IMR-90 (cell line): ENCODE measurements at regions not wholly inside any gene's neighbourhood (a gene's known extent, or its start where the extent isn't known, plus 50 kb on each side); places are given as distances from the start of the nearest gene placed in this dataset.

Experiments used
- ATAC-seq: fragments of 200-7000 bp; cut with Tn5 transposase; 2 replicates; pipeline ENCODE4 v1.9.1; 2020; ENCODE audit warnings: low read depth, mild to moderate bottlenecking, moderate library complexity
- BruUV-seq: library from RNA; stranded (reverse); fragments of 400-500 nt; replicated peaks from 2 replicates; lab custom pipeline; 2021; lab: Mats Ljungman, UMichigan
- CTCF ChIA-PET: fragments of 300-600 bp; formaldehyde crosslinking; extraction: SDS; loops from one replicate; lab custom pipeline; 2021; ENCODE audit warnings: antibody characterized with exemption; lab: Yijun Ruan, JAX
- POLR2A ChIA-PET: fragments of 300-600 bp; sonication (Branson Sonifier 250); formaldehyde crosslinking; loops from one replicate; lab custom pipeline; 2022; ENCODE audit warnings: antibody characterized with exemption; ENCODE audit not compliant: unreplicated experiment; lab: Charles Lee
- DNase-seq: peaks from one replicate; pipeline ENCODE4 v3.0.0; 2013
- H2AFZ ChIP-seq: replicated peaks from 2 replicates; pipeline ENCODE3; 2013; ENCODE audit warnings: low read length, mild to moderate bottlenecking; ENCODE audit not compliant: poor library complexity
- H2AK5ac ChIP-seq: 2 replicates; pipeline ENCODE4 v1.6.1; 2013; ENCODE audit warnings: low read depth, low read length, inconsistent platforms
- H2AK9ac ChIP-seq: replicated peaks from 2 replicates; pipeline ENCODE3; 2013; ENCODE audit warnings: mild to moderate bottlenecking, low read depth, low read length, moderate library complexity; ENCODE audit not compliant: poor library complexity
- H2BK120ac ChIP-seq: 2 replicates; pipeline ENCODE4 v1.6.1; 2013; ENCODE audit warnings: low read depth, low read length, inconsistent platforms
- H2BK15ac ChIP-seq: 3 replicates; pipeline ENCODE4 v1.6.1; 2013; ENCODE audit warnings: low read depth, low read length, inconsistent platforms
- H2BK20ac ChIP-seq: 2 replicates; pipeline ENCODE4 v1.6.1; 2013; ENCODE audit warnings: low read depth, mild to moderate bottlenecking, inconsistent platforms, low read length, moderate library complexity
- H2BK5ac ChIP-seq: 2 replicates; pipeline ENCODE4 v1.6.1; 2013; ENCODE audit warnings: mild to moderate bottlenecking, low read depth, low read length, inconsistent platforms; ENCODE audit not compliant: poor library complexity, severe bottlenecking
- H3K14ac ChIP-seq: replicated peaks from 2 replicates; pipeline ENCODE4 v1.6.1; 2013; ENCODE audit warnings: low read depth, low read length, inconsistent platforms
- H3K18ac ChIP-seq: 2 replicates; pipeline ENCODE4 v1.6.1; 2013; ENCODE audit warnings: low read depth, low read length, control low read depth
- H3K23ac ChIP-seq: 2 replicates; pipeline ENCODE4 v1.6.1; 2013; ENCODE audit warnings: low read depth, low read length, inconsistent platforms
- H3K27ac ChIP-seq: 2 replicates; pipeline ENCODE4 v1.5.1; 2013; ENCODE audit warnings: mild to moderate bottlenecking, control low read depth, low read length; ENCODE audit not compliant: insufficient read depth
- H3K27me3 ChIP-seq: 2 replicates; pipeline ENCODE4 v1.6.1; 2013; ENCODE audit warnings: low read length; ENCODE audit not compliant: control insufficient read depth, insufficient read depth
- H3K36me3 ChIP-seq: 2 replicates; pipeline ENCODE4 v1.6.1; 2013; ENCODE audit warnings: low read length, mixed read lengths; ENCODE audit not compliant: control insufficient read depth, insufficient read depth
- H3K4ac ChIP-seq: 2 replicates; pipeline ENCODE4 v1.6.1; 2013; ENCODE audit warnings: low read depth, low read length, inconsistent platforms
- H3K4me1 ChIP-seq: 2 replicates; pipeline ENCODE4 v1.6.1; 2013; ENCODE audit warnings: low read length, mixed read lengths; ENCODE audit not compliant: control insufficient read depth, insufficient read depth
- H3K4me2 ChIP-seq: 2 replicates; pipeline ENCODE4 v1.6.1; 2013; ENCODE audit warnings: low read depth, mild to moderate bottlenecking, control low read depth, low read length, moderate library complexity
- H3K4me3 ChIP-seq: 2 replicates; pipeline ENCODE4 v1.5.1; 2013; ENCODE audit warnings: low read depth, mild to moderate bottlenecking, control low read depth, low read length, moderate library complexity; ENCODE audit not compliant: insufficient read depth
- H3K56ac ChIP-seq: 2 replicates; pipeline ENCODE4 v1.6.1; 2013; ENCODE audit warnings: low read length, inconsistent platforms; ENCODE audit not compliant: insufficient read depth; ENCODE audit errors: extremely low read depth
- H3K79me1 ChIP-seq, 2 experiments: 2 replicates each; pipeline ENCODE4 v1.6.1; 2013; ENCODE audit warnings: low read length in 2 of 2, inconsistent platforms in 1 of 2, low read depth in 1 of 2
- H3K9ac ChIP-seq: 2 replicates; pipeline ENCODE4 v1.6.1; 2013; ENCODE audit warnings: low read depth, low read length, control low read depth
- H3K9me1 ChIP-seq: 2 replicates; pipeline ENCODE4 v1.6.1; 2013; ENCODE audit warnings: low read length, inconsistent platforms; ENCODE audit not compliant: insufficient read depth
- H3K9me3 ChIP-seq: 2 replicates; pipeline ENCODE4 v1.6.1; 2013; ENCODE audit warnings: low read length; ENCODE audit not compliant: control insufficient read depth, insufficient read depth
- H4K20me1 ChIP-seq: 2 replicates; pipeline ENCODE4 v1.6.1; 2013; ENCODE audit warnings: low read length, inconsistent platforms; ENCODE audit not compliant: insufficient read depth
- H4K5ac ChIP-seq: 2 replicates; pipeline ENCODE4 v1.6.1; 2013; ENCODE audit warnings: mild to moderate bottlenecking, low read depth, low read length, control low read depth
- H4K8ac ChIP-seq, 2 experiments: 2 replicates each; pipeline ENCODE4 v1.6.1; 2013; ENCODE audit warnings: low read depth in 2 of 2, low read length in 2 of 2, control low read depth in 1 of 2, inconsistent platforms in 1 of 2
- H4K91ac ChIP-seq: 2 replicates; pipeline ENCODE4 v1.6.1; 2013; ENCODE audit warnings: low read depth, low read length, inconsistent platforms; ENCODE audit not compliant: insufficient read depth
- BHLHE40 ChIP-seq: fragments of 150-350 bp; IDR thresholded peaks from 2 replicates; pipeline ENCODE4 v1.6.1; 2016; ENCODE audit warnings: mild to moderate bottlenecking, low read depth, low read length
- CEBPB ChIP-seq: IDR thresholded peaks from 2 replicates; pipeline ENCODE4 v1.6.1; 2012; ENCODE audit warnings: low read depth, low read length, improper control_type of control experiment
- CHD1 ChIP-seq: IDR thresholded peaks from 2 replicates; pipeline ENCODE4 v1.6.1; 2012; ENCODE audit warnings: low read depth, low read length, improper control_type of control experiment
- ELK1 ChIP-seq: fragments of 150-350 bp; IDR thresholded peaks from 2 replicates; pipeline ENCODE4 v1.6.1; 2016; ENCODE audit warnings: low read depth, mild to moderate bottlenecking, low read length, moderate library complexity, borderline replicate concordance
- FOS ChIP-seq: fragments of 150-350 bp; IDR thresholded peaks from 2 replicates; pipeline ENCODE4 v1.6.1; 2016; ENCODE audit warnings: low read depth, low read length
- MAFK ChIP-seq: IDR thresholded peaks from 2 replicates; pipeline ENCODE4 v1.6.1; 2012; ENCODE audit warnings: low read depth, low read length, improper control_type of control experiment
- MAZ ChIP-seq: IDR thresholded peaks from 2 replicates; pipeline ENCODE4 v1.6.1; 2012; ENCODE audit warnings: low read depth, mild to moderate bottlenecking, low read length, improper control_type of control experiment, moderate library complexity, borderline replicate concordance
- MXI1 ChIP-seq: IDR thresholded peaks from 2 replicates; pipeline ENCODE4 v1.6.1; 2012; ENCODE audit warnings: low read depth, mild to moderate bottlenecking, low read length, moderate library complexity, borderline replicate concordance
- NFE2L2 ChIP-seq: fragments of 150-350 bp; IDR thresholded peaks from 2 replicates; pipeline ENCODE4 v1.6.1; 2016; ENCODE audit warnings: low read depth, mild to moderate bottlenecking, low read length
- POLR2A ChIP-seq: IDR thresholded peaks from 2 replicates; pipeline ENCODE4 v1.6.1; 2012; ENCODE audit warnings: mild to moderate bottlenecking, low read depth, low read length
- RAD21 ChIP-seq: IDR thresholded peaks from 2 replicates; pipeline ENCODE4 v1.6.1; 2012; ENCODE audit warnings: low read length, improper control_type of control experiment
- RCOR1 ChIP-seq: IDR thresholded peaks from 2 replicates; pipeline ENCODE4 v1.6.1; 2012; ENCODE audit warnings: mild to moderate bottlenecking, low read length, improper control_type of control experiment; ENCODE audit not compliant: insufficient replicate concordance
- RFX5 ChIP-seq: IDR thresholded peaks from 2 replicates; pipeline ENCODE4 v1.8.0; 2012; ENCODE audit warnings: low read depth, mild to moderate bottlenecking, low read length, moderate library complexity
- SMC3 ChIP-seq: fragments of 150-350 bp; IDR thresholded peaks from 2 replicates; pipeline ENCODE4 v1.6.1; 2016; ENCODE audit warnings: low read depth, mild to moderate bottlenecking, antibody characterized with exemption, low read length, moderate library complexity
- WGBS, 2 experiments: methylation state at CpG; one replicate each; pipeline versions ENCODE4 v1.1.5 to v1.1.7; 2013; ENCODE audit warnings: missing lambda C conversion rate in 2 of 2; ENCODE audit not compliant: insufficient read length in 1 of 2; ENCODE audit errors: extremely low coverage in 2 of 2; 5-methylcytosine and 5-hydroxymethylcytosine counted together
- dilution Hi-C: fragments of 300-500 bp; cut with HindIII; formaldehyde crosslinking; loops from one replicate; pipeline ENCODE4 v1.14.3; 2018; ENCODE audit warnings: low sequenced_read_pairs; ENCODE audit not compliant: unreplicated experiment
- in situ Hi-C: fragments of 300-500 bp; cut with MboI; formaldehyde crosslinking; loops from 3 replicates; pipeline ENCODE4 v1.14.3; 2019; ENCODE audit warnings: low sequenced_read_pairs, inconsistent platforms, mixed read lengths
- intact Hi-C: fragments of 100-400 bp; cut with micrococcal nuclease; formaldehyde crosslinking; loops from 2 replicates; pipeline ENCODE4 v1.10.0; 2022
- TF ChIP-seq, protein P1 (sequence below): fragments of 150-350 bp; IDR thresholded peaks from 2 replicates; pipeline ENCODE4 v1.6.1; 2017; ENCODE audit warnings: mild to moderate bottlenecking, antibody characterized with exemption, low read length, low read depth
- TF ChIP-seq, protein P2 (sequence below): conservative IDR thresholded peaks from 2 replicates; pipeline ENCODE4 v1.5.1; 2012; ENCODE audit warnings: mild to moderate bottlenecking, low read depth, low read length, improper control_type of control experiment

GRCh38 chr13:23980160-23980551 lies 82.9 kb upstream of the C1QTNF9B start:
- Histone ChIP-seq H3K27me3 (no peaks in the 10 kb centered on the region), H3K23ac (no peak overlapping the region), H3K56ac (no peak overlapping the region), H2AFZ (peak overlapping the region; percentile 98), H3K4me1 (no peaks in the 10 kb centered on the region), H3K36me3 (no peaks in the 10 kb centered on the region), H2BK15ac (peak overlapping the region; percentile 42; the same call in 1 of the 3 replicates), H3K9me1 (no peaks in the 10 kb centered on the region), H2BK5ac (no peak overlapping the region), H3K4ac (no peak overlapping the region), H3K14ac (0 out of 2 replicates have a peak overlapping the region, but pooled peaks have one; percentile 47), H4K5ac (no peak overlapping the region), H3K9ac (peak overlapping the region; percentile 58), H4K91ac (no peak overlapping the region), H3K27ac (no peak overlapping the region; the same call in 1 of the 2 replicates), H3K4me2 (peak overlapping the region; percentile 96), H2AK5ac (no peak overlapping the region), H2BK20ac (no peak overlapping the region), H2BK120ac (0 out of 2 replicates have a peak overlapping the region, but pooled peaks have one; percentile 45), H3K18ac (no peak overlapping the region), H4K20me1 (no peaks in the 10 kb centered on the region), H3K79me1 (no peaks in the 10 kb centered on the region), H3K9me3 (no peaks in the 10 kb centered on the region), H2AK9ac (no peak overlapping the region), H3K4me3 (peak overlapping the region; percentile 68), H4K8ac (peak overlapping the region in 1 of 2 experiments; percentile 48; a peak in 1 of 4 replicates)
- in situ Hi-C loops: no loop called here
- DNase-seq: peak; percentile 82
- WGBS, 2 experiments: 0% methylated on average over 7 of the region's 28 CpGs; no CpG with 5 or more reads in 1 of the 2 experiments
- CTCF ChIA-PET: interaction anchor here (1.3 kb wide), 1 partner anchor 20 kb away, joined by 6 read pairs; no protein-coding TSS in a partner anchor
- intact Hi-C loops: no loop called here
- dilution Hi-C loops: no loop called here
- no TSS peak for BruUV-seq
- ATAC-seq: peak; percentile 81
- TF ChIP-seq FOS: no peak
- TF ChIP-seq CEBPB: peak; percentile 82
- no peak for TF ChIP-seq RCOR1
- no peak for TF ChIP-seq RFX5
- TF ChIP-seq ELK1: no peak
- no peak for TF ChIP-seq RAD21
- peak; percentile 90 for TF ChIP-seq MXI1
- no peak for TF ChIP-seq CHD1
- TF ChIP-seq, protein P1, sequence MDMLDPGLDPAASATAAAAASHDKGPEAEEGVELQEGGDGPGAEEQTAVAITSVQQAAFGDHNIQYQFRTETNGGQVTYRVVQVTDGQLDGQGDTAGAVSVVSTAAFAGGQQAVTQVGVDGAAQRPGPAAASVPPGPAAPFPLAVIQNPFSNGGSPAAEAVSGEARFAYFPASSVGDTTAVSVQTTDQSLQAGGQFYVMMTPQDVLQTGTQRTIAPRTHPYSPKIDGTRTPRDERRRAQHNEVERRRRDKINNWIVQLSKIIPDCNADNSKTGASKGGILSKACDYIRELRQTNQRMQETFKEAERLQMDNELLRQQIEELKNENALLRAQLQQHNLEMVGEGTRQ: no peak
- TF ChIP-seq NFE2L2: no peak
- TF ChIP-seq BHLHE40: no peak
- peak; percentile 95 for TF ChIP-seq MAZ
- TF ChIP-seq SMC3: no peak
- TF ChIP-seq POLR2A: peak; percentile 70
- no peak for TF ChIP-seq MAFK
- TF ChIP-seq, protein P2, sequence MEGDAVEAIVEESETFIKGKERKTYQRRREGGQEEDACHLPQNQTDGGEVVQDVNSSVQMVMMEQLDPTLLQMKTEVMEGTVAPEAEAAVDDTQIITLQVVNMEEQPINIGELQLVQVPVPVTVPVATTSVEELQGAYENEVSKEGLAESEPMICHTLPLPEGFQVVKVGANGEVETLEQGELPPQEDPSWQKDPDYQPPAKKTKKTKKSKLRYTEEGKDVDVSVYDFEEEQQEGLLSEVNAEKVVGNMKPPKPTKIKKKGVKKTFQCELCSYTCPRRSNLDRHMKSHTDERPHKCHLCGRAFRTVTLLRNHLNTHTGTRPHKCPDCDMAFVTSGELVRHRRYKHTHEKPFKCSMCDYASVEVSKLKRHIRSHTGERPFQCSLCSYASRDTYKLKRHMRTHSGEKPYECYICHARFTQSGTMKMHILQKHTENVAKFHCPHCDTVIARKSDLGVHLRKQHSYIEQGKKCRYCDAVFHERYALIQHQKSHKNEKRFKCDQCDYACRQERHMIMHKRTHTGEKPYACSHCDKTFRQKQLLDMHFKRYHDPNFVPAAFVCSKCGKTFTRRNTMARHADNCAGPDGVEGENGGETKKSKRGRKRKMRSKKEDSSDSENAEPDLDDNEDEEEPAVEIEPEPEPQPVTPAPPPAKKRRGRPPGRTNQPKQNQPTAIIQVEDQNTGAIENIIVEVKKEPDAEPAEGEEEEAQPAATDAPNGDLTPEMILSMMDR: no peak
- POLR2A ChIA-PET: no interaction called here
